HG02759 (cell line): ENCODE measurements at regions not wholly inside any gene's neighbourhood (a gene's known extent, or its start where the extent isn't known, plus 50 kb on each side); places are given as distances from the start of the nearest gene placed in this dataset.

Experiments
- ATAC-seq: cut with Tn5 transposase; IDR thresholded peaks from one replicate; pipeline ENCODE4 v1.9.1; 2021; ENCODE audit warnings: mild to moderate bottlenecking, moderate library complexity; ENCODE audit not compliant: unreplicated experiment

DNA sequence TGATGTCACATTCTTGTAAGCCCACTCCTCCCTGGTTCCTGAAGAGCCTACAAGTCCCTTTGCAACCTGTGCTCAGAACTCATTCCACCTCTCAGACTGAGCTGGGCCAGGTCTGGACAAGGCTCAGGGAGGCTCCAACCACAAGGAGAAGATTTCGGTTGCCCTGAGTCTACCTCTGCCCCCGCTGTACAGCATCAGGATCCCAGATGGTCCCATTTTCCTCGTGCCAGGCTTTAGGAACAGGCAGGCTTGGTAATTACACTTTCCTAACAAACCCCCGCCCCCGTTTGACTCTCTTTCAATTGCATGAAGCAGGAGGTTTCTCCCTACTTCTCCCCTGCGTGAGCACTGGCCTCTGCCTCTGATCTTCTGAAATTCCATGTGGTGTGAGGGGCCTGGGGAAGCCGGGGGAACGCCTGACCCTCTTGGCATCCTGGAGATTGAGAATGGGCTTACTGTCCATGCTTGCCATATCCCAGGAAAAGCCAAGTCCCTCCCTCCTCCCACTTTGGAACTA lies 86.9 kb upstream of the CTNNA1 start:
- ATAC-seq = no peak

GRCh38 chr5:138665261-138665660 lies 88.0 kb upstream of the CTNNA1 start:
- no peak for ATAC-seq

- ATAC-seq = no peak
Observed at GRCh38 chr5:138664276-138664943, 88.8 kb upstream of the CTNNA1 start.

DNA sequence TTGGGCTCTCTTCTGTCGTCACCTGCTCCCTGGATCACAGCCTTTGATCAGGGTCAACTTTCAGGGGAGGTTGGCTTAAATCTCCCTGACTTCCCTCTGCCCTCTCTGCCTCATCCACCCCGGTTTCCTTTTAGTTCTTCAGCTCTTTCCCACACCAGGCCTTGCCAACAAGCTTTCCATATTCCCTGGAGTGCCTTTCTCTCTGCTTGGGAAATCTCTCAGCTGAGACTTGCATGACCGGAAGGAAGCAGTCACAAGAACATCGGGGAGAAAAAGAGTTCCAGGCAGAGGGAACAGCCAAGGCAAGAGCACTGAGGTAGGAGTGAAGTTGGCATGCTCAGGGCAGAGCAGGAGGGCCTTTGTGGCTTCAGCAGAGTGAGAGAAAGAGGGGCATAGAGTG lies 88.4 kb upstream of the HSPA9 start:
- ATAC-seq = no peak

DNA sequence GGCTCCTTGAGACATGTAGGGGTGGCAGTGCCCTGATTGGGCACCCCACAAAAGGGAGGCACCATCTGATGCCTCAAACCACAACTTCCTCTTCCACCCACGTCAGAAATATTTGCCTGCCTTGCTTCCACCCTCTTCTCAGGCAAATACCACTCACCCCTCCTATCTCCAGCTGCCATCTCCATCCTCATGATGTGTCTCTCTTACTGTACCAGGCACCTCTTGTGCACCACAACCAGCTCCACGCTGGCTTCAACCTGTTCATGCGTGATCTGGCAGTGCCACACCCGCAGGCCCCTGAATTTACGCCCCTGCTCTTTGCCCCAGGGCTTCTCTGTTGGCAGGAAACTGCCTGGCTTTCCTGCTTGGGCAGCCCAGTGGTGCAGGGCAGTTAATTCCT lies 87.8 kb upstream of the HSPA9 start:
- ATAC-seq = peak; percentile 56

DNA sequence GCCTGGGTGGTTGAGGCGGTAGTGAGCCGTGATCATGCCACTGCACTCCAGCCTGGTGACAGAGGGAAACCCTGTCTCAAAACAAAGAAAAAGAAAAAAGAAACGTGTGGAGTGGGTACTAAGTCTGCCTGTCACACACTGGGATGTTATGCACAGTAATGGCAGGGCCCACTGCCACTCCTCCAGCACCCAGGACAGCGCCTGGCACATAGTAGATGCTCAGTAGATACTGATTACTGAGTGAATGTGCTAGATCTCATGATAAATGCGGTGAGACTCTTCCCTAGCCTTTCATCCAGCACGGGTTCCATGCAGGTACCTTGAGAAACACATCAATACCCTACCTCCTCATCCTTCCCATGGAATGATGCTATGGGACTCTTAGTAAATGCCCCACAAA lies 87.4 kb upstream of the HSPA9 start:
- peak; percentile 34 for ATAC-seq

GRCh38 chr5:138661991-138662434 lies 86.8 kb upstream of the HSPA9 start:
- no peak for ATAC-seq

DNA sequence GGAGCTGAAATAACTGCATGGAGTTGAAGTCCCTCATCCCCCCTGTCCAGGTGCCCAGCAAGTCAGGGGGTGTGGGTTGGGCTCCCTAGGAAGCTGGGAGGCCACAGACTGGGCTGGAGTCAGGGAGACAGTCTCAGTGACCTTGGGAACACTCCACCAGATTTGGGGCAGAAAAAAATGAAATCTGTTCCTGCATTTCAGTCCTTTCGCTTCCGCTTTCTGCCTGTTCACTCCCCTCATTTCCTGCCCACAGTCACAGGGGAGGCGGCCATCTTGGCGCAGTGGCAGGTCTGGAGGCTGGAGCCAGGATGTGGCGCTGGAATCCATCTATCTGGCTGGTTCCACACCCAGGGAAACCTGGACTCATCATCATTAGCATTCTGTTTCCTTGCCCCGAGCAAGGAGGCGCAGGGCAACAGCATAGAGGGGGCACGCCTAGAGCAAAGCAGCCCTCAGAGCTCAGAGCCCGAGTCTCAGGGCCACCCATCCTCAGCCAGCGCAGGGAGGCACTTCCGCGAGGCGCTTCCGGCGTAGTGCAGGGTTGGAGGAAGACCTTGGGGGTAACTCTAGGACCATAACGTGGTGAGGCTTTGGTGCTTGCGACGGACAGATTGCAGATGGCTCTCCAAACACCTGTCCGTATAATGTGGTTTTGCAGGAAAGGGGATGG lies 86.2 kb upstream of the HSPA9 start:
- no peak for ATAC-seq

DNA sequence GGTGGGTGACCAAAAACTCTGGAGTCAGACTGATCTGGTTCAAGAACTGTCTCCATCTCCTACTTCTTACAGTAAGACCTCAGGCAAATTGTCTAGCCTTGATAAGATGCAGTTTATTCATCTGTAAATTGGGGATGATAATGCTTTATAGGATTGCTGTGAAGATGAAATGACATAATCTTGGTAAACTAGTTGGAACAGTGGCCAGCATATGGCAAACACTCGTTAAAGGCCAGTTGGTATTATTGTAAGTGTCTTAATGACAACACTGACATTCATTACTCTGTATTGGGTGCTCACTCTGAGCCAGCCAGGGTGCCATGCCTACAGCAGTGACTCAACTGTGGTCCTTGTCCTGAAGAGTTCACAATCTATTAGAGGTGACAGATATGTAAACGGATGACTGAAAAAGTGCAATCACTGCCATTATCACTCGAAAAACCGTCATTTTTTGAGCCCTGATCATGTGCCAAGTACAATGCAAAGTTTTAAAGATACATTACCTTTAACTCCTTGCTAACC lies 84.9 kb upstream of the HSPA9 start:
- ATAC-seq = no peak

DNA sequence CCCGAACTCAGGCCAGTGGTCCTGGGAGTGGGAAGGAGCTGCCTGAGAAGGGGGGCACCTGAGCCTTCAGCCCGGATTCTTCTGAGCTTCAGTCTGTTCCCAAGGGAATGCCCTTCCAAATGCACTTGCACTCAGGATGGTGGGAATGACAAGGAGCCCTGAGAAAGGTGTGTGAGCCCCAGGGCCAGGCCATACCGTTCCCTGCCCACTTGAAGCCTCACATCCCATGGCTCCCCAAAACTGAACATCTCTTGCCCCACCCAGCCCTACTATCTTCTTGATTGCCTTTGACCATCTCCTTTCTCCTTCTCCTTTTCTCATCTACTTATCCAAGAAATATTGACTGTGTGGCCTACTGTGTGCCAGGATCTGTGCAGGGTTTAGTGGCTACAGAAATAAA lies 84.4 kb upstream of the HSPA9 start:
- no peak for ATAC-seq

- ATAC-seq = no peak
Observed at GRCh38 chr5:138659121-138659520, 83.9 kb upstream of the HSPA9 start.

GRCh38 chr5:138658676-138659075 lies 83.5 kb upstream of the HSPA9 start:
- no peak for ATAC-seq

GRCh38 chr5:138657360-138657759 lies 82.2 kb upstream of the HSPA9 start:
- no peak for ATAC-seq

DNA sequence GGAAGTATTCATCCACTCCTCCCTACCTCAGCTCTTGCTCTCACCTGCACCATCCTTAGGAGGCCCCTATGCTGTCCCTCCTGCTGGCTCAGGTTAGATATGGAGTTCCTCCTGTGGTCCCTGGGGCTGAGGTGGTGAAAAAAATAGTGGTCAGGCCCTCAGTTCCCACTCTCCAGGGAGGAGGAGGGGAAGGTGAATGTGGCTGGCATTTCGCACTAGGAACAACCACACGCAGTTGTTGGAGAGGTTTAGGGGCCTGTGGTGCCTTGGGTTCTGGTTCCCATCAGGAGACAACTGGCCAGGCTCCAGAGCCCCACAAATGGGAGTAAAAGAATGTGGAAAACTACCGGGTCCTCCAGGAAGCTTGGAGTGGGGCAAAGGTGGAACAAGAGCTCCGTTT lies 81.7 kb upstream of the HSPA9 start:
- no peak for ATAC-seq

- ATAC-seq = no peak
Observed at GRCh38 chr5:138655530-138656190, 80.5 kb upstream of the HSPA9 start.

DNA sequence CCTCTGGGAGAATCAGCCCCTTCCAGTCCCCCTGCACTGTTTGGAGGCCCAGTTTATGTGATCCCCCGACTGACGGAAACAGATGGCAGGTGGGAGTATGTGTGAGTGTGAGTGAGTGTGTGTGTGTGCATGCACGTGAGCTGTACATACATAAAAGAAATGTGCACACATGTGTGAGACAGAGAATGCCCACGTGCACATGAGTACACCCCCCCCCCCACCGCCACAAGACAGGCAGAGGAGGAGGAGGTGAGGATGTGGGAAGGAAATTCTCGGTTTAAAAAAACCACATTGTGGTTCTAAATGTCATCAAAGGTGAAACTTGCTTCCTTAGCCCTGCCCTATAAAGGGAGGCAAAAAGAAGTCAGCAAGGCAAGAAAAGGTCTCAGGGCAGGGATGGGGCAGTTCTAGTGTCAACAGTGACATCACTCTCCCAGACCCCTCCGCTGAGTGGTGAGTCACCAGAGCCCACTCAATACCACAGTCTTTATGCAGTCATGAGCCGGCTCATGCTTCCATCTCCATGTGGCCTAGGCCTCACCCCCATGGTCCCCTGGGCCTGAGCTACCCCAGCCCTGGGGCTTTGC lies 79.2 kb upstream of the HSPA9 start:
- ATAC-seq = peak; percentile 77

- ATAC-seq = no peak
Observed at GRCh38 chr5:138653502-138653901, 78.3 kb upstream of the HSPA9 start.

DNA sequence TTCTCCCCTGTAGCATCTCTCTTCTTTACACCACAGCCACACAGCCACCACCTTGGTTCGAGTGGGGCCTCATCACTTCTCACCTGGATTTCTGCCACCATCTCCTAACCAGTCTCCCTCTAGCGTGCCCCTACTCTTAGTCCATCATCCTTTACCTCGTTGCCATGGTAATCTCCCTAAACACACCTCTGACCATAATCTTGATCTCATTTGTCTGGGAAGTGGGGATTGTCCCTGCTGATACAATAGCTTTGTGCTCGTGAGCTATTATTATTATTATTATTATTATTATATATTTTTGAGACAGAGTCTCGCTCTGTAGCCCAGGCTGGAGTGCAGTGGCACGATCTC lies 76.5 kb upstream of the HSPA9 start:
- no peak for ATAC-seq

GRCh38 chr5:138651058-138651766 lies 76.0 kb upstream of the HSPA9 start:
- no peak for ATAC-seq

GRCh38 chr5:138650196-138650595 lies 75.0 kb upstream of the HSPA9 start:
- no peak for ATAC-seq

- no peak for ATAC-seq
Observed at GRCh38 chr5:138649775-138650174, 74.6 kb upstream of the HSPA9 start.
